ENCODE measurements at regions not wholly inside any gene's neighbourhood (a gene's known extent, or its start where the extent isn't known, plus 50 kb on each side); places are given as distances from the start of the nearest gene placed in this dataset.

GRCh38 chr3:159123877-159124276 lies 322.0 kb downstream of the MFSD1 start:
- Histone ChIP-seq H3K4me1 (ENCODE audit: control insufficient read depth, extremely low read depth, insufficient read depth, low read length) (no peaks in the 10 kb centered on the region), H3K9me3 (ENCODE audit: control insufficient read depth, low read depth, low read length) (no peaks in the 10 kb centered on the region), H3K4me3 (ENCODE audit: control insufficient read depth in 2 of 3, extremely low read depth in 1 of 3, insufficient read depth in 2 of 3, low read depth in 1 of 3, low read length in 3 of 3) (no peak overlapping the region), H3K4me2 (ENCODE audit: control insufficient read depth, extremely low read depth, insufficient read depth, low read depth, low read length) (no peak overlapping the region), H3K27ac (ENCODE audit: control insufficient read depth, insufficient read depth, low read length) (no peak overlapping the region), H3K9ac (ENCODE audit: control insufficient read depth, extremely low read depth, insufficient read depth, low read length) (no peak overlapping the region), H3K36me3 (ENCODE audit: control insufficient read depth in 2 of 2, extremely low read depth in 1 of 2, insufficient read depth in 2 of 2, low read length in 2 of 2) (no peaks in the 10 kb centered on the region), H4K20me1 (ENCODE audit: control insufficient read depth, extremely low read depth, insufficient read depth, low read length) (no peaks in the 10 kb centered on the region), H3K27me3 (ENCODE audit: control insufficient read depth, extremely low read depth, insufficient read depth, low read length) (no peaks in the 10 kb centered on the region), H3K9me1 (ENCODE audit: control insufficient read depth, extremely low read depth, insufficient read depth, low read length) (no peaks in the 10 kb centered on the region), H2AFZ (ENCODE audit: control insufficient read depth, low read length) (no peak overlapping the region), H3K79me2 (ENCODE audit: control insufficient read depth, insufficient read depth, low read length) (no peaks in the 10 kb centered on the region)
- no peak for TF ChIP-seq EZH2 (IDR thresholded peaks at IDR 0.05; ENCODE audit: low read length)
- no peak for TF ChIP-seq CTCF (optimal IDR thresholded peaks at IDR 0.05 in 1 of 3, IDR thresholded peaks at IDR 0.05 in 1 of 3, conservative IDR thresholded peaks at IDR 0.05 in 1 of 3; ENCODE audit: extremely low read depth in 1 of 3, insufficient read depth in 2 of 3, low read length in 3 of 3)
- DNase-seq (ENCODE audit: low read depth, low spot score) = no peak
- dilution Hi-C loops (cut with MboI; ENCODE audit: extremely low pct_ligation_motif_present, low sequenced_read_pairs) = no loop called here
- FAIRE-seq = no peak

GRCh38 chr3:159126261-159127020 lies 324.6 kb downstream of the MFSD1 start:
- FAIRE-seq = no peak

More at GRCh38 chr3:159126261-159127020, 324.6 kb downstream of the MFSD1 start:
- H2AFZ ChIP-seq (ENCODE audit: control insufficient read depth, low read length) = no peak overlapping the region
- no peak overlapping the region for H3K27ac ChIP-seq (ENCODE audit: control insufficient read depth, insufficient read depth, low read length)
- H3K9me3 ChIP-seq (ENCODE audit: control insufficient read depth, low read depth, low read length) = no peaks in the 10 kb centered on the region
- no peaks in the 10 kb centered on the region for H3K9me1 ChIP-seq (ENCODE audit: control insufficient read depth, extremely low read depth, insufficient read depth, low read length)
- H3K27me3 ChIP-seq (ENCODE audit: control insufficient read depth, extremely low read depth, insufficient read depth, low read length) = no peaks in the 10 kb centered on the region
- no peak for TF ChIP-seq EZH2 (IDR thresholded peaks at IDR 0.05; ENCODE audit: low read length)
- no peak for TF ChIP-seq CTCF (optimal IDR thresholded peaks at IDR 0.05 in 1 of 3, IDR thresholded peaks at IDR 0.05 in 1 of 3, conservative IDR thresholded peaks at IDR 0.05 in 1 of 3; ENCODE audit: extremely low read depth in 1 of 3, insufficient read depth in 2 of 3, low read length in 3 of 3)
- no peak overlapping the region for H3K4me3 ChIP-seq (ENCODE audit: control insufficient read depth in 2 of 3, extremely low read depth in 1 of 3, insufficient read depth in 2 of 3, low read depth in 1 of 3, low read length in 3 of 3)
- H4K20me1 ChIP-seq (ENCODE audit: control insufficient read depth, extremely low read depth, insufficient read depth, low read length) = no peaks in the 10 kb centered on the region
- no peak overlapping the region for H3K9ac ChIP-seq (ENCODE audit: control insufficient read depth, extremely low read depth, insufficient read depth, low read length)
- H3K4me2 ChIP-seq (ENCODE audit: control insufficient read depth, extremely low read depth, insufficient read depth, low read depth, low read length) = no peak overlapping the region
- no peak for DNase-seq (ENCODE audit: low read depth, low spot score)
- H3K36me3 ChIP-seq (ENCODE audit: control insufficient read depth in 2 of 2, extremely low read depth in 1 of 2, insufficient read depth in 2 of 2, low read length in 2 of 2) = no peaks in the 10 kb centered on the region
- no peaks in the 10 kb centered on the region for H3K79me2 ChIP-seq (ENCODE audit: control insufficient read depth, insufficient read depth, low read length)
- no peaks in the 10 kb centered on the region for H3K4me1 ChIP-seq (ENCODE audit: control insufficient read depth, extremely low read depth, insufficient read depth, low read length)
- dilution Hi-C loops (cut with MboI; ENCODE audit: extremely low pct_ligation_motif_present, low sequenced_read_pairs) = loop anchor here (25.0 kb wide), 1 partner anchor 111 kb away; no protein-coding TSS in a partner anchor
